Peyer's patch (tissue), 4 donors: ENCODE measurements at regions not wholly inside any gene's neighbourhood (a gene's known extent, or its start where the extent isn't known, plus 50 kb on each side); places are given as distances from the start of the nearest gene placed in this dataset.

Source experiments
- POLR2A ChIP-seq, 2 donors: fragments of 450-650 bp; IDR thresholded peaks; one replicate each; pipeline ENCODE4 v1.5.1; 2017; ENCODE audit warnings: antibody characterized with exemption in 2 of 2, mild to moderate bottlenecking in 2 of 2, moderate library complexity in 2 of 2
- TF ChIP-seq, protein P1 (sequence below), 6 experiments: fragments of 450-650 bp in 4 of 6; fragments of 200-600 bp in 2 of 6; sonication (generic) in 1 of 6; IDR thresholded peaks; one replicate each; pipeline ENCODE4 v1.5.1; 2017 to 2019; ENCODE audit warnings: antibody characterized with exemption in 6 of 6, mild to moderate bottlenecking in 3 of 6, moderate library complexity in 1 of 6

DNA sequence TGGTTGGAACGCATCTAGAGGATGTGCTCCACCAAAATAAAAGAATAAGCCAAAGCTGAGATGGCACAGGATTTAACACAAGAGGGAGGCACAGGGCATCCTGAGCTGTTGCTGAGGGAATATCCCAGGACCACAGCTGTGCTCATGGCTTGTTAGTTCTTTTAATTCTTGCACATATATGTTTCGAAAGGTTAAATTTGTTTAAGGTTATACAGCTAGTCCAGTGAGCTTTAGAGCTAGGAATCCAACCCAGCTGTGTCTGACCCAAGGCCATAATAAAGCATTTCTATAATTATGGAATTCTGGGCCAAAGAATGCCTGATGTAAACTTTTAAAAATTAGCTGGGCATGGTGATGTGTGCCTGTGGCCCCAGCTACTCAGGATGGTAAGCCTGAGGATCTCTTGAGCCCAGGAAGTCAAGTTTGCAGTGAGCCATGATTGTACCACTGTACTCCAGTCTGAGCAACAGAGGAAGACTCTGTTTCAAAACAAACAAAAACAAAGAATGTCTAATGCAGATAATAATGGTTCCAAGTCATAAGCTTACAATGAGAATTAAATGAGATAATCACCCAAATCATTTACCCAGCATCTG is 66.4 kb upstream of the CCBE1 start:
- TF ChIP-seq, protein P1, sequence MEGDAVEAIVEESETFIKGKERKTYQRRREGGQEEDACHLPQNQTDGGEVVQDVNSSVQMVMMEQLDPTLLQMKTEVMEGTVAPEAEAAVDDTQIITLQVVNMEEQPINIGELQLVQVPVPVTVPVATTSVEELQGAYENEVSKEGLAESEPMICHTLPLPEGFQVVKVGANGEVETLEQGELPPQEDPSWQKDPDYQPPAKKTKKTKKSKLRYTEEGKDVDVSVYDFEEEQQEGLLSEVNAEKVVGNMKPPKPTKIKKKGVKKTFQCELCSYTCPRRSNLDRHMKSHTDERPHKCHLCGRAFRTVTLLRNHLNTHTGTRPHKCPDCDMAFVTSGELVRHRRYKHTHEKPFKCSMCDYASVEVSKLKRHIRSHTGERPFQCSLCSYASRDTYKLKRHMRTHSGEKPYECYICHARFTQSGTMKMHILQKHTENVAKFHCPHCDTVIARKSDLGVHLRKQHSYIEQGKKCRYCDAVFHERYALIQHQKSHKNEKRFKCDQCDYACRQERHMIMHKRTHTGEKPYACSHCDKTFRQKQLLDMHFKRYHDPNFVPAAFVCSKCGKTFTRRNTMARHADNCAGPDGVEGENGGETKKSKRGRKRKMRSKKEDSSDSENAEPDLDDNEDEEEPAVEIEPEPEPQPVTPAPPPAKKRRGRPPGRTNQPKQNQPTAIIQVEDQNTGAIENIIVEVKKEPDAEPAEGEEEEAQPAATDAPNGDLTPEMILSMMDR (IDR thresholded peaks at IDR 0.05), result no peak
- no peak for TF ChIP-seq POLR2A (IDR thresholded peaks at IDR 0.05)
